ENCODE measurements at regions not wholly inside any gene's neighbourhood (a gene's known extent, or its start where the extent isn't known, plus 50 kb on each side); places are given as distances from the start of the nearest gene placed in this dataset.

DNA sequence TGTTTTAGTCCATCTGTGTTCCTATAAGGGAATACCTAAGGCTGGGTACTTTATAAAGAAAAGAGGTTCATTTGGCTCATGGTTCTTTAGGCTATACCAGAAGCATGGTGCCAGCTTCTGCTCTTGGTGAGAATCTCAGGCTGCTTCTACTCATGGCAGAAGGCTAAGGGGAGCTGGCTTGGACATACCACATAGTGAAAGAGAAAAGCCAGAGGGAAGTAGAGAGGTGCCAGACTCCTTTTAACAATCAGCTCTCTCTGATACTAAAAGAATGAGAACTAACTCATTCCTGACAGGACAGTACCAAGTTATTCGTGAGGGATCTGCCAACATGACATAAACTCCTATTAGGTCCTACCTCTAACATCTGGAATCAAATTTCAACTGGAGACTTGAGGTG lies 1250.2 kb upstream of the CNTN5 start:
- no peaks in the 10 kb centered on the region for H3K27me3 Mint-ChIP-seq (ENCODE audit: low read depth)
- no peak overlapping the region for H2BK15ac ChIP-seq (ENCODE audit: low read depth, low read length)
- no peak for DNase-seq
- H3K9ac ChIP-seq (ENCODE audit: extremely low read depth, insufficient read length, low read length), result no peak overlapping the region
- no peaks in the 10 kb centered on the region for H3K79me2 ChIP-seq (ENCODE audit: insufficient read depth, low read length)
- no peaks in the 10 kb centered on the region for H3K23me2 ChIP-seq (ENCODE audit: insufficient read length, low read depth, low read length, poor library complexity, severe bottlenecking)
- H3K27ac ChIP-seq (ENCODE audit: insufficient read length, low read depth, low read length), result no peak overlapping the region
- no peak overlapping the region for H3K56ac ChIP-seq (ENCODE audit: insufficient read length, low read depth, low read length)
- no peak overlapping the region for H3K4me3 Mint-ChIP-seq
- no peak overlapping the region for H4K8ac ChIP-seq (replicated peaks; ENCODE audit: insufficient read length, low read depth, low read length)
- H3K79me1 ChIP-seq (ENCODE audit: insufficient read depth, low read depth, low read length, poor library complexity, severe bottlenecking), result no peaks in the 10 kb centered on the region
- H3K18ac ChIP-seq (ENCODE audit: insufficient read length, low read depth, low read length), result no peak overlapping the region
- H4K91ac ChIP-seq (ENCODE audit: insufficient read length, low read depth, low read length), result no peak overlapping the region
- no peaks in the 10 kb centered on the region for H3K27me3 ChIP-seq (ENCODE audit: insufficient read depth, low read length)
- H3T11ph ChIP-seq (ENCODE audit: low read length), result no peak overlapping the region
- H4K20me1 ChIP-seq (ENCODE audit: control insufficient read depth, insufficient read depth, insufficient read length), result no peaks in the 10 kb centered on the region
- WGBS (ENCODE audit: extremely low coverage, insufficient read length, low lambda C conversion rate), result no CpG with 5 or more reads among the region's 1 CpG
- TF ChIP-seq, protein P1, sequence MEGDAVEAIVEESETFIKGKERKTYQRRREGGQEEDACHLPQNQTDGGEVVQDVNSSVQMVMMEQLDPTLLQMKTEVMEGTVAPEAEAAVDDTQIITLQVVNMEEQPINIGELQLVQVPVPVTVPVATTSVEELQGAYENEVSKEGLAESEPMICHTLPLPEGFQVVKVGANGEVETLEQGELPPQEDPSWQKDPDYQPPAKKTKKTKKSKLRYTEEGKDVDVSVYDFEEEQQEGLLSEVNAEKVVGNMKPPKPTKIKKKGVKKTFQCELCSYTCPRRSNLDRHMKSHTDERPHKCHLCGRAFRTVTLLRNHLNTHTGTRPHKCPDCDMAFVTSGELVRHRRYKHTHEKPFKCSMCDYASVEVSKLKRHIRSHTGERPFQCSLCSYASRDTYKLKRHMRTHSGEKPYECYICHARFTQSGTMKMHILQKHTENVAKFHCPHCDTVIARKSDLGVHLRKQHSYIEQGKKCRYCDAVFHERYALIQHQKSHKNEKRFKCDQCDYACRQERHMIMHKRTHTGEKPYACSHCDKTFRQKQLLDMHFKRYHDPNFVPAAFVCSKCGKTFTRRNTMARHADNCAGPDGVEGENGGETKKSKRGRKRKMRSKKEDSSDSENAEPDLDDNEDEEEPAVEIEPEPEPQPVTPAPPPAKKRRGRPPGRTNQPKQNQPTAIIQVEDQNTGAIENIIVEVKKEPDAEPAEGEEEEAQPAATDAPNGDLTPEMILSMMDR (conservative IDR thresholded peaks at IDR 0.05), result no peak
- H3K4me2 ChIP-seq (ENCODE audit: insufficient read depth, insufficient read length, low read length), result no peak overlapping the region
- no peak overlapping the region for H3K4ac ChIP-seq (ENCODE audit: low read depth, low read length)
- no peaks in the 10 kb centered on the region for H3K36me3 Mint-ChIP-seq (ENCODE audit: insufficient read depth in 1 of 3, low read depth in 3 of 3)
- H3K14ac ChIP-seq (ENCODE audit: insufficient read depth, low read length), result no peak overlapping the region
- no peak overlapping the region for H2AK5ac ChIP-seq (ENCODE audit: insufficient read length, low read length)
- no peak overlapping the region for H4K5ac ChIP-seq (ENCODE audit: insufficient read length, low read depth, low read length)
- H2AFZ ChIP-seq (ENCODE audit: low read length), result no peak overlapping the region
- H2BK120ac ChIP-seq (ENCODE audit: low read depth, low read length, poor library complexity, severe bottlenecking), result no peak overlapping the region
- no peak overlapping the region for H3K27ac Mint-ChIP-seq
- H3K4me1 Mint-ChIP-seq, result no peaks in the 10 kb centered on the region; a peak in 1 of 4 replicates
- H3K9me3 ChIP-seq (ENCODE audit: control insufficient read depth, low read depth, low read length), result no peaks in the 10 kb centered on the region
- no peak overlapping the region for H2BK12ac ChIP-seq (ENCODE audit: insufficient read length, low read depth, low read length)
- H3K4me1 ChIP-seq (ENCODE audit: insufficient read depth, low read length), result no peaks in the 10 kb centered on the region
- H3K23ac ChIP-seq (ENCODE audit: insufficient read length, low read depth, low read length), result no peak overlapping the region
- H2BK20ac ChIP-seq (ENCODE audit: low read depth, low read length, poor library complexity, severe bottlenecking), result no peak overlapping the region
- H3K9me3 Mint-ChIP-seq, result peaks cover 0 to 2% of the 10 kb centered on the region in 2 experiments; a peak in 1 of 5 replicates
- H2BK5ac ChIP-seq (ENCODE audit: insufficient read length, low read length), result no peak overlapping the region
